ENCODE measurements at regions not wholly inside any gene's neighbourhood (a gene's known extent, or its start where the extent isn't known, plus 50 kb on each side); places are given as distances from the start of the nearest gene placed in this dataset.

DNA sequence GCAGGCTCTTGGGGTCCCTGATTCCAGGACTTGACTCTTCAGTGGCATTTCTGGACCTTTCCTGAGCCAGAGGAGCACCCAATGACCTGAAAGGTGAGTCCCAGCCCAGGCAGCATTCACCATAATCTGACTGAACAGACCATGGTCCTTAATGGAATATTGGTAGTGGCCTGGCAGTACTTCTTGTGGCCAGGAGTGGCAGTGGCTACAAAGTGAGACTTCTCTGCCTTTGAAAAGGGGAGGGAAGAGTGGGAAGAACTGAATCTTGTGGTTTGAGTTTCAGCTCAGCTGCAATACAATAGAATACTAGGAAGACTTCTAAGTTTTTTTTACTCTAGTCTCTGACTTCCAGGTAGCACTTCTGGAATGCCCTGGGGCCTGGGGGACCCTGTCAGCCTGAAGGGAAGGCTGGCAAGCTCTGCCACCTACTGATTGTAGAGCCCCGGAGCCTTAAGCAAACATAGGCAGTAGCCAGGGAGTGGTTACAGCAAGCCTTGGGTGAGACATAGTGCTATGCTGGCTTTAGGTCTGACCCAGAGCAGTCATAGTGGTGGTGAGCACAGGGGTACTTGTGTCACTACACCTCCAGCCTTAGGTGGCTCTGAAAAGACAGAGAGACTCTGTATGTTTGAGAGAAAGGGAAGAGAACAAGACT is 674.2 kb upstream of the MANEA start:
- no peaks in the 10 kb centered on the region for H4K20me1 ChIP-seq (ENCODE audit: control insufficient read depth, extremely low read depth, insufficient read depth, low read length)
- H3K4me2 ChIP-seq (ENCODE audit: control insufficient read depth, extremely low read depth, insufficient read depth, low read depth, low read length), result no peak overlapping the region
- H3K4me1 ChIP-seq (ENCODE audit: control insufficient read depth, extremely low read depth, insufficient read depth, low read length), result no peaks in the 10 kb centered on the region
- H3K4me3 ChIP-seq (ENCODE audit: control insufficient read depth in 2 of 3, extremely low read depth in 1 of 3, insufficient read depth in 2 of 3, low read depth in 1 of 3, low read length in 3 of 3), result no peak overlapping the region
- no peaks in the 10 kb centered on the region for H3K79me2 ChIP-seq (ENCODE audit: control insufficient read depth, insufficient read depth, low read length)
- no peaks in the 10 kb centered on the region for H3K9me1 ChIP-seq (ENCODE audit: control insufficient read depth, extremely low read depth, insufficient read depth, low read length)
- H3K36me3 ChIP-seq (ENCODE audit: control insufficient read depth in 2 of 2, extremely low read depth in 1 of 2, insufficient read depth in 2 of 2, low read length in 2 of 2), result no peaks in the 10 kb centered on the region
- no peak overlapping the region for H3K27ac ChIP-seq (ENCODE audit: control insufficient read depth, insufficient read depth, low read length)
- H3K9ac ChIP-seq (ENCODE audit: control insufficient read depth, extremely low read depth, insufficient read depth, low read length), result no peak overlapping the region
- TF ChIP-seq EZH2 (IDR thresholded peaks at IDR 0.05; ENCODE audit: low read length), result no peak
- TF ChIP-seq, protein P1, sequence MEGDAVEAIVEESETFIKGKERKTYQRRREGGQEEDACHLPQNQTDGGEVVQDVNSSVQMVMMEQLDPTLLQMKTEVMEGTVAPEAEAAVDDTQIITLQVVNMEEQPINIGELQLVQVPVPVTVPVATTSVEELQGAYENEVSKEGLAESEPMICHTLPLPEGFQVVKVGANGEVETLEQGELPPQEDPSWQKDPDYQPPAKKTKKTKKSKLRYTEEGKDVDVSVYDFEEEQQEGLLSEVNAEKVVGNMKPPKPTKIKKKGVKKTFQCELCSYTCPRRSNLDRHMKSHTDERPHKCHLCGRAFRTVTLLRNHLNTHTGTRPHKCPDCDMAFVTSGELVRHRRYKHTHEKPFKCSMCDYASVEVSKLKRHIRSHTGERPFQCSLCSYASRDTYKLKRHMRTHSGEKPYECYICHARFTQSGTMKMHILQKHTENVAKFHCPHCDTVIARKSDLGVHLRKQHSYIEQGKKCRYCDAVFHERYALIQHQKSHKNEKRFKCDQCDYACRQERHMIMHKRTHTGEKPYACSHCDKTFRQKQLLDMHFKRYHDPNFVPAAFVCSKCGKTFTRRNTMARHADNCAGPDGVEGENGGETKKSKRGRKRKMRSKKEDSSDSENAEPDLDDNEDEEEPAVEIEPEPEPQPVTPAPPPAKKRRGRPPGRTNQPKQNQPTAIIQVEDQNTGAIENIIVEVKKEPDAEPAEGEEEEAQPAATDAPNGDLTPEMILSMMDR (optimal IDR thresholded peaks at IDR 0.05 in 1 of 3, IDR thresholded peaks at IDR 0.05 in 1 of 3, conservative IDR thresholded peaks at IDR 0.05 in 1 of 3; ENCODE audit: extremely low read depth in 1 of 3, insufficient read depth in 2 of 3, low read length in 3 of 3), result peak in 1 of 3 experiments; percentile 11
- H2AFZ ChIP-seq (ENCODE audit: control insufficient read depth, low read length), result no peak overlapping the region
- no peaks in the 10 kb centered on the region for H3K27me3 ChIP-seq (ENCODE audit: control insufficient read depth, extremely low read depth, insufficient read depth, low read length)
- dilution Hi-C loops (cut with MboI; ENCODE audit: extremely low pct_ligation_motif_present, low sequenced_read_pairs), result no loop called here
- DNase-seq (ENCODE audit: low read depth, low spot score) (no peak), FAIRE-seq (no peak)
- no peaks in the 10 kb centered on the region for H3K9me3 ChIP-seq (ENCODE audit: control insufficient read depth, low read depth, low read length)

DNA sequence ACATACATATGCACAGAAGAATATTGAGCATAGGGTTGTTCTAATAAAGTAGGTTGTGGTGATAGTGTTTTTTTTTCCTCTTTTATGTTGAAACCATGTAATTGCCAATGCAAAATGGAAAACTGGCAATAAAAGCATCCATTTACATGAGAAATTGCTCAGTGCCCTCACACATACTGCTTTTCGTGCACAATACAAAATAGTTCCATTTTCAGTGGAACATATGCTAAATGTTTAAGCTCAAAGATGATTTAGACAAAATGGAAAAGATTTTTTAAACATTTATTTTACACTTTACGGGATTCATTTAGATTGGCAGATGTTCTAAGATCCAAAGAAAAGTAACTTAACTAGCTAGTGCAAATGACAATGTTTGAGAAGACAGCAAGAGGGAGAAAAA is 678.1 kb upstream of the MANEA start:
- H3K79me2 ChIP-seq (ENCODE audit: control insufficient read depth, insufficient read depth, low read length), result no peaks in the 10 kb centered on the region
- no peak for FAIRE-seq
- DNase-seq (ENCODE audit: low read depth, low spot score), result no peak
- dilution Hi-C loops (cut with MboI; ENCODE audit: extremely low pct_ligation_motif_present, low sequenced_read_pairs), result no loop called here
- H3K4me3 ChIP-seq (ENCODE audit: control insufficient read depth in 2 of 3, extremely low read depth in 1 of 3, insufficient read depth in 2 of 3, low read depth in 1 of 3, low read length in 3 of 3), result no peak overlapping the region
- no peak overlapping the region for H3K27ac ChIP-seq (ENCODE audit: control insufficient read depth, insufficient read depth, low read length)
- no peak overlapping the region for H2AFZ ChIP-seq (ENCODE audit: control insufficient read depth, low read length)
- H3K36me3 ChIP-seq (ENCODE audit: control insufficient read depth in 2 of 2, extremely low read depth in 1 of 2, insufficient read depth in 2 of 2, low read length in 2 of 2), result no peaks in the 10 kb centered on the region
- no peaks in the 10 kb centered on the region for H3K9me1 ChIP-seq (ENCODE audit: control insufficient read depth, extremely low read depth, insufficient read depth, low read length)
- no peak for TF ChIP-seq EZH2 (IDR thresholded peaks at IDR 0.05; ENCODE audit: low read length)
- TF ChIP-seq, protein P1 (optimal IDR thresholded peaks at IDR 0.05 in 1 of 3, IDR thresholded peaks at IDR 0.05 in 1 of 3, conservative IDR thresholded peaks at IDR 0.05 in 1 of 3; ENCODE audit: extremely low read depth in 1 of 3, insufficient read depth in 2 of 3, low read length in 3 of 3), result no peak
- no peak overlapping the region for H3K4me2 ChIP-seq (ENCODE audit: control insufficient read depth, extremely low read depth, insufficient read depth, low read depth, low read length)
- H3K9ac ChIP-seq (ENCODE audit: control insufficient read depth, extremely low read depth, insufficient read depth, low read length), result no peak overlapping the region
- no peaks in the 10 kb centered on the region for H3K9me3 ChIP-seq (ENCODE audit: control insufficient read depth, low read depth, low read length)
- no peaks in the 10 kb centered on the region for H3K27me3 ChIP-seq (ENCODE audit: control insufficient read depth, extremely low read depth, insufficient read depth, low read length)
- no peaks in the 10 kb centered on the region for H4K20me1 ChIP-seq (ENCODE audit: control insufficient read depth, extremely low read depth, insufficient read depth, low read length)
- H3K4me1 ChIP-seq (ENCODE audit: control insufficient read depth, extremely low read depth, insufficient read depth, low read length), result peaks cover 6% of the 10 kb centered on the region
